HepG2 (cell line): ENCODE measurements at regions not wholly inside any gene's neighbourhood (a gene's known extent, or its start where the extent isn't known, plus 50 kb on each side); places are given as distances from the start of the nearest gene placed in this dataset.

ENCODE experiments used
- ATAC-seq: fragments of 200-7000 bp; cut with Tn5 transposase; 3 replicates; pipeline ENCODE4 v1.9.1; 2020; ENCODE audit warnings: mild to moderate bottlenecking, moderate library complexity
- BruUV-seq: library from RNA; stranded (reverse); fragments of 400-500 nt; replicated peaks from 2 replicates; lab custom pipeline; 2021; lab: Mats Ljungman, UMichigan
- CTCF ChIA-PET: fragments of 300-600 bp; formaldehyde crosslinking; extraction: SDS; loops from one replicate; lab custom pipeline; 2021; ENCODE audit warnings: low total read pairs, inconsistent platforms, low intra/inter-chr PET ratio; lab: Yijun Ruan, JAX
- POLR2A ChIA-PET: fragments of 350-600 bp; sonication (Branson Sonifier 250); formaldehyde crosslinking; loops from one replicate; lab custom pipeline; 2020; ENCODE audit warnings: antibody characterized with exemption, inconsistent platforms; lab: Yijun Ruan, JAX
- DNase-seq: peaks from one replicate; pipeline ENCODE4 v3.0.0-alpha.2; 2015; ENCODE audit warnings: low spot score
- FAIRE-seq: peaks from 3 replicates; lab custom pipeline; 2011; peaks lifted over from hg19 to GRCh38; lab: Jason Lieb, UNC
- H2AFZ ChIP-seq: one replicate; pipeline ENCODE4 v1.6.1; 2011; ENCODE audit warnings: low read length, inconsistent platforms
- H3K27ac ChIP-seq: fragments of 300-600 bp; 3 replicates; pipeline ENCODE4 v1.8.0; 2011; ENCODE audit warnings: mixed run types, mild to moderate bottlenecking, mixed read lengths, low read length, inconsistent platforms; ENCODE audit not compliant: insufficient read depth; ENCODE audit errors: extremely low read length
- H3K27me3 ChIP-seq, 2 experiments: fragments of 200-600 bp in 1 of 2; 2 replicates in 1 of 2; 3 replicates in 1 of 2; pipeline versions ENCODE4 v1.6.0 to v1.8.0; 2011; ENCODE audit warnings: low read length in 2 of 2, mild to moderate bottlenecking in 2 of 2, moderate library complexity in 2 of 2, inconsistent platforms in 1 of 2; ENCODE audit not compliant: insufficient read depth in 2 of 2, control insufficient read depth in 1 of 2
- H3K36me3 ChIP-seq, 2 experiments: fragments of 200-600 bp in 1 of 2; replicated peaks in 1 of 2; 2 replicates in 1 of 2; 3 replicates in 1 of 2; pipeline versions ENCODE4 v1.5.1 to v1.8.0; 2011; ENCODE audit warnings: low read length in 2 of 2, inconsistent platforms in 1 of 2; ENCODE audit not compliant: insufficient read depth in 2 of 2, control insufficient read depth in 1 of 2
- H3K4me1 ChIP-seq: 2 replicates; pipeline ENCODE4 v1.5.1; 2012; ENCODE audit warnings: low read length, inconsistent platforms; ENCODE audit not compliant: insufficient read depth
- H3K4me2 ChIP-seq: 2 replicates; pipeline ENCODE4 v1.6.0; 2011; ENCODE audit warnings: low read depth, low read length, inconsistent platforms
- H3K4me3 ChIP-seq, 3 experiments: fragments of 200-600 bp in 1 of 3; sonication (generic), shearing (Covaris generic) in 1 of 3; replicated peaks in 1 of 3; 2 replicates each; pipeline ENCODE4 v1.5.1; 2011 to 2016; ENCODE audit warnings: low read length in 3 of 3, inconsistent platforms in 2 of 3, low read depth in 2 of 3, mild to moderate bottlenecking in 2 of 3, control low read depth in 1 of 3, mixed read lengths in 1 of 3; ENCODE audit not compliant: insufficient read depth in 1 of 3
- H3K79me2 ChIP-seq: one replicate; pipeline ENCODE4 v1.6.1; 2011; ENCODE audit warnings: low read length, inconsistent platforms; ENCODE audit not compliant: insufficient read depth
- H3K9ac ChIP-seq: 2 replicates; pipeline ENCODE4 v1.6.0; 2011; ENCODE audit warnings: mild to moderate bottlenecking, low read depth, low read length, inconsistent platforms; ENCODE audit not compliant: insufficient read depth
- H3K9me3 ChIP-seq: 2 replicates; pipeline ENCODE4 v1.5.1; 2012; ENCODE audit warnings: mild to moderate bottlenecking, low read length
- H4K20me1 ChIP-seq: 2 replicates; pipeline ENCODE4 v1.6.0; 2011; ENCODE audit warnings: inconsistent platforms, mild to moderate bottlenecking, low read length, moderate library complexity; ENCODE audit not compliant: insufficient read depth
- AFF4 ChIP-seq: sonication (generic); formaldehyde crosslinking; IDR thresholded peaks from 2 replicates; pipeline ENCODE4 v1.4.0; 2020; ENCODE audit warnings: missing genetic modification reagents
- ATF7 ChIP-seq, 2 experiments: fragments of 450-650 bp in 1 of 2; sonication (generic) in 1 of 2; formaldehyde crosslinking in 1 of 2; IDR thresholded peaks; 2 replicates each; pipeline versions ENCODE4 v1.4.0 to v1.6.1; 2016 to 2020; ENCODE audit warnings: antibody characterized with exemption in 1 of 2, mild to moderate bottlenecking in 1 of 2, missing genetic modification reagents in 1 of 2
- CEBPB ChIP-seq: IDR thresholded peaks from 2 replicates; pipeline ENCODE4 v1.6.1; 2011; ENCODE audit warnings: low read depth, low read length, improper control_type of control experiment, borderline replicate concordance
- MTF2 ChIP-seq: sonication (generic); formaldehyde crosslinking; IDR thresholded peaks from 2 replicates; pipeline ENCODE4 v1.5.0; 2020; ENCODE audit warnings: missing genetic modification reagents, borderline replicate concordance
- PHF20 ChIP-seq: sonication (generic); formaldehyde crosslinking; IDR thresholded peaks from 2 replicates; pipeline ENCODE4 v1.5.0; 2020; ENCODE audit warnings: mild to moderate bottlenecking, missing genetic modification reagents
- SRY ChIP-seq: sonication (generic); formaldehyde crosslinking; IDR thresholded peaks from 2 replicates; pipeline ENCODE4 v1.8.0; 2022; ENCODE audit warnings: mild to moderate bottlenecking, missing genetic modification reagents
- ZBTB25 ChIP-seq: IDR thresholded peaks from 2 replicates; pipeline ENCODE4 v1.6.1; 2018; ENCODE audit warnings: missing genetic modification reagents
- ZBTB43 ChIP-seq: sonication (generic); formaldehyde crosslinking; conservative IDR thresholded peaks from 2 replicates; pipeline ENCODE4 v1.4.0; 2020; ENCODE audit warnings: missing genetic modification reagents
- ZNF276 ChIP-seq: sonication (generic); formaldehyde crosslinking; IDR thresholded peaks from 2 replicates; pipeline ENCODE4 v1.4.0; 2020; ENCODE audit warnings: mild to moderate bottlenecking, low read depth, missing genetic modification reagents
- ZNF333 ChIP-seq: sonication (generic); formaldehyde crosslinking; IDR thresholded peaks from 2 replicates; pipeline ENCODE4 v1.4.0; 2020; ENCODE audit warnings: mild to moderate bottlenecking, missing genetic modification reagents, borderline replicate concordance
- ZNF710 ChIP-seq: sonication (generic); formaldehyde crosslinking; IDR thresholded peaks from 2 replicates; pipeline ENCODE4 v1.5.0; 2020; ENCODE audit warnings: mild to moderate bottlenecking, missing genetic modification reagents, borderline replicate concordance
- ZNF737 ChIP-seq: sonication (generic); formaldehyde crosslinking; IDR thresholded peaks from 2 replicates; pipeline ENCODE4 v1.5.0; 2020; ENCODE audit warnings: missing genetic modification reagents, mild to moderate bottlenecking, borderline replicate concordance
- WGBS: methylation state at CpG from one replicate; pipeline ENCODE4 v1.1.6; 2017; ENCODE audit warnings: low lambda C conversion rate; 5-methylcytosine and 5-hydroxymethylcytosine counted together
- in situ Hi-C: cut with HindIII; loops from 2 replicates; pipeline ENCODE4 v1.10.0; 2017; ENCODE audit warnings: low pct_unique_long_range_greater_than_20kb; ENCODE audit not compliant: extremely low pct_ligation_motif_present
- intact Hi-C: fragments of 100-400 bp; cut with micrococcal nuclease; formaldehyde crosslinking; loops from one replicate; pipeline ENCODE4 v1.10.0; 2022; ENCODE audit not compliant: unreplicated experiment

GRCh38 chr2:146868051-146868450, 976.8 kb upstream of the ACVR2A start (continued):
- TF ChIP-seq ZBTB43 (CRISPR knock-in tag) (no peak), ATF7 (IDR thresholded peaks at IDR 0.05) (no peak), ATF7 (CRISPR knock-in tag; IDR thresholded peaks at IDR 0.05) (no peak), SRY (no peak), ZNF737 (no peak), MTF2 (no peak), ZBTB25 (CRISPR knock-in tag) (no peak), ZNF333 (CRISPR knock-in tag) (no peak)

- intact Hi-C loops (no loop called here), in situ Hi-C loops (no loop called here)
- Histone ChIP-seq H3K9ac (no peak overlapping the region), H3K4me1 (no peaks in the 10 kb centered on the region), H4K20me1 (no peaks in the 10 kb centered on the region), H3K4me2 (no peak overlapping the region), H3K36me3 (no peaks in the 10 kb centered on the region), H2AFZ (no peak overlapping the region), H3K27me3 (no peaks in the 10 kb centered on the region), H3K9me3 (peaks cover 8% of the 10 kb centered on the region), H3K4me3 (no peak overlapping the region), H3K79me2 (no peaks in the 10 kb centered on the region), H3K27ac (no peak overlapping the region)
- ChIA-PET POLR2A (no interaction called here), CTCF (no interaction called here)
- DNase-seq = no peak
- BruUV-seq = no TSS peak
- ATAC-seq = no peak
- 3% methylated on average over 5 of the region's 5 CpGs for WGBS
- no peak for FAIRE-seq
- TF ChIP-seq CEBPB (no peak), ZNF710 (no peak), AFF4 (CRISPR knock-in tag) (no peak), ZNF276 (CRISPR knock-in tag) (no peak), PHF20 (CRISPR knock-in tag) (no peak)
Observed at GRCh38 chr2:146867477-146867986, 977.3 kb upstream of the ACVR2A start.
